ENCODE measurements at regions not wholly inside any gene's neighbourhood (a gene's known extent, or its start where the extent isn't known, plus 50 kb on each side); places are given as distances from the start of the nearest gene placed in this dataset.

- TF ChIP-seq POLR2A (IDR thresholded peaks at IDR 0.05) (no peak), EP300 (IDR thresholded peaks at IDR 0.05) (no peak)
Observed at GRCh38 chr20:40134176-40134575, 554.9 kb downstream of the MAFB start.

Data from ovary (tissue), 1 donor.